ENCODE measurements at regions not wholly inside any gene's neighbourhood (a gene's known extent, or its start where the extent isn't known, plus 50 kb on each side); places are given as distances from the start of the nearest gene placed in this dataset.

- no peak overlapping the region for H3K4me2 ChIP-seq
- no peak overlapping the region for H2AFZ ChIP-seq (ENCODE audit: low read depth)
- no peaks in the 10 kb centered on the region for H3K9me2 ChIP-seq
- no peaks in the 10 kb centered on the region for H3K36me3 ChIP-seq (replicated peaks in 1 of 2; ENCODE audit: control insufficient read depth in 1 of 2, insufficient read depth in 2 of 2, low read length in 1 of 2)
- H3K4me3 ChIP-seq (ENCODE audit: low read depth in 2 of 2, low read length in 1 of 2), result no peak overlapping the region
- no peaks in the 10 kb centered on the region for H3K79me2 ChIP-seq (ENCODE audit: insufficient read depth)
- no peaks in the 10 kb centered on the region for H3K27me3 ChIP-seq (ENCODE audit: insufficient read depth)
- 3% methylated on average over 2 of the region's 2 CpGs for WGBS (ENCODE audit: low lambda C conversion rate)
- no peak overlapping the region for H3K9ac ChIP-seq
- DNase-seq, result no peak
- H3F3A ChIP-seq (replicated peaks; ENCODE audit: insufficient read depth), result no peaks in the 10 kb centered on the region
- ChIA-PET POLR2A (no interaction called here), CTCF (no interaction called here)
- TF ChIP-seq CTCF (IDR thresholded peaks at IDR 0.05) (no peak), EP300 (IDR thresholded peaks at IDR 0.05; ENCODE audit: borderline replicate concordance in 1 of 2, low read depth in 1 of 2, low read length in 1 of 2) (no peak), SIN3A (IDR thresholded peaks at IDR 0.05; ENCODE audit: borderline replicate concordance, low read depth, low read length) (no peak), GATA2 (CRISPR knock-in tag; IDR thresholded peaks at IDR 0.05) (no peak), MXI1 (IDR thresholded peaks at IDR 0.05; ENCODE audit: low read depth, low read length) (no peak)
- H3K4me1 ChIP-seq (ENCODE audit: control insufficient read depth in 1 of 2, insufficient read depth in 2 of 2, low read depth in 1 of 2, low read length in 1 of 2), result no peaks in the 10 kb centered on the region
- no peak overlapping the region for H3K27ac ChIP-seq (ENCODE audit: low read depth in 2 of 2, low read length in 1 of 2)
- no peaks in the 10 kb centered on the region for H4K20me1 ChIP-seq (ENCODE audit: insufficient read depth)
- no peaks in the 10 kb centered on the region for H3K9me3 ChIP-seq
Measured at GRCh38 chr12:58645946-58646345, 274.4 kb downstream of the LRIG3 start.

GRCh38 chr12:58647495-58647894 is 272.8 kb downstream of the LRIG3 start:
- Histone ChIP-seq H3K27me3 (ENCODE audit: insufficient read depth) (no peaks in the 10 kb centered on the region), H3K79me2 (ENCODE audit: insufficient read depth) (no peaks in the 10 kb centered on the region), H3F3A (replicated peaks; ENCODE audit: insufficient read depth) (no peaks in the 10 kb centered on the region), H3K27ac (ENCODE audit: low read depth in 2 of 2, low read length in 1 of 2) (no peak overlapping the region), H3K4me3 (ENCODE audit: low read depth in 2 of 2, low read length in 1 of 2) (no peak overlapping the region), H3K9me2 (no peaks in the 10 kb centered on the region), H3K4me1 (ENCODE audit: control insufficient read depth in 1 of 2, insufficient read depth in 2 of 2, low read depth in 1 of 2, low read length in 1 of 2) (no peaks in the 10 kb centered on the region), H3K9me3 (no peaks in the 10 kb centered on the region), H4K20me1 (ENCODE audit: insufficient read depth) (no peaks in the 10 kb centered on the region), H2AFZ (ENCODE audit: low read depth) (no peak overlapping the region), H3K9ac (no peak overlapping the region), H3K36me3 (replicated peaks in 1 of 2; ENCODE audit: control insufficient read depth in 1 of 2, insufficient read depth in 2 of 2, low read length in 1 of 2) (no peaks in the 10 kb centered on the region), H3K4me2 (no peak overlapping the region)
- 12% methylated on average over 3 of the region's 3 CpGs for WGBS (ENCODE audit: low lambda C conversion rate)
- TF ChIP-seq GABPA (IDR thresholded peaks at IDR 0.05; ENCODE audit: low read depth), result no peak
- TF ChIP-seq YY1 (IDR thresholded peaks at IDR 0.05; ENCODE audit: low read depth), result no peak
- TF ChIP-seq IRF3 (IDR thresholded peaks at IDR 0.05; ENCODE audit: low read depth, low read length), result no peak
- TF ChIP-seq SIN3A (IDR thresholded peaks at IDR 0.05; ENCODE audit: borderline replicate concordance, low read depth, low read length), result no peak
- no peak for TF ChIP-seq MAX (IDR thresholded peaks at IDR 0.05; ENCODE audit: low read depth)
- no peak for TF ChIP-seq EP300 (IDR thresholded peaks at IDR 0.05; ENCODE audit: borderline replicate concordance in 1 of 2, low read depth in 1 of 2, low read length in 1 of 2)
- no peak for TF ChIP-seq RAD21 (IDR thresholded peaks at IDR 0.05; ENCODE audit: low read length)
- TF ChIP-seq ZBTB33 (IDR thresholded peaks at IDR 0.05; ENCODE audit: borderline replicate concordance, low read depth), result no peak
- TF ChIP-seq RCOR1 (IDR thresholded peaks at IDR 0.05; ENCODE audit: low read length), result no peak
- no peak for TF ChIP-seq FOXM1 (IDR thresholded peaks at IDR 0.05; ENCODE audit: low read depth)
- TF ChIP-seq FOXJ3 (CRISPR knock-in tag; IDR thresholded peaks at IDR 0.05), result no peak
- no peak for TF ChIP-seq RFX5 (IDR thresholded peaks at IDR 0.05; ENCODE audit: low read length)
- no peak for DNase-seq
- ChIA-PET CTCF (no interaction called here), POLR2A (no interaction called here)
